GM12873 (cell line): ENCODE measurements at regions not wholly inside any gene's neighbourhood (a gene's known extent, or its start where the extent isn't known, plus 50 kb on each side); places are given as distances from the start of the nearest gene placed in this dataset.

Experiments used
- CTCF ChIP-seq: IDR thresholded peaks from 2 replicates; pipeline ENCODE4 v1.5.1; 2012; ENCODE audit warnings: low read depth, mild to moderate bottlenecking, moderate library complexity, low read length, control low read depth; ENCODE audit not compliant: insufficient read depth; ENCODE audit errors: missing control alignments

- TF ChIP-seq CTCF, result no peak
These were observed 176.6 kb upstream of the FREM1 start for GRCh38 chr9:15086778-15087324.

DNA sequence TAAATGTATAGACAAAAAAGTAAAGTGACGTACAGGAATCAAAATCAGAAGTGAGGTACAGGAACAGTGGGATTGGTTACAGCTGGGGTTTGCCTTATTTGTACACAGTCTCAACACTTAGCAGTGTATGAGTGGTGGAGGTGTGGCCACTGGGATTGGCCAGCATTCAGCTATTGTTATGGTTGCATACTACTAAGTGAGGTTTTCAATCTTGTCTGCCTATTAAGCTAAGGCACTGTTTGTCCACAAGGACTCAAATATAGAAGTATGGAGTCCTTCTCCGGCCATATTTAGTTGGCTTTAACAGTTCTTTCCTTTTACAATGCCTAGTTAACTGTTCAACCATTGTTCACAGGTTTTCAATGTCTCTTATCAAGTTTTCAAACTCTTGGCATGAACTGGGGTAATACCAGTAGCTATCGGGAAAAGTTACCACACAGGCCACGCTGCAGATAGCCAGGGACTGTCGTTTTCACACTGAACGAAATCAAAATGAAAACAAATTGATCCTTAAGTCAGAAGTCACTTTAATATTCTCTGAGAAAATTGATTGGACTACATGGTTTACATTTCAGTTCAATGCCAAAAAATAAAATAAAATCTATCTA is 176.0 kb upstream of the FREM1 start:
- TF ChIP-seq CTCF, result no peak

DNA sequence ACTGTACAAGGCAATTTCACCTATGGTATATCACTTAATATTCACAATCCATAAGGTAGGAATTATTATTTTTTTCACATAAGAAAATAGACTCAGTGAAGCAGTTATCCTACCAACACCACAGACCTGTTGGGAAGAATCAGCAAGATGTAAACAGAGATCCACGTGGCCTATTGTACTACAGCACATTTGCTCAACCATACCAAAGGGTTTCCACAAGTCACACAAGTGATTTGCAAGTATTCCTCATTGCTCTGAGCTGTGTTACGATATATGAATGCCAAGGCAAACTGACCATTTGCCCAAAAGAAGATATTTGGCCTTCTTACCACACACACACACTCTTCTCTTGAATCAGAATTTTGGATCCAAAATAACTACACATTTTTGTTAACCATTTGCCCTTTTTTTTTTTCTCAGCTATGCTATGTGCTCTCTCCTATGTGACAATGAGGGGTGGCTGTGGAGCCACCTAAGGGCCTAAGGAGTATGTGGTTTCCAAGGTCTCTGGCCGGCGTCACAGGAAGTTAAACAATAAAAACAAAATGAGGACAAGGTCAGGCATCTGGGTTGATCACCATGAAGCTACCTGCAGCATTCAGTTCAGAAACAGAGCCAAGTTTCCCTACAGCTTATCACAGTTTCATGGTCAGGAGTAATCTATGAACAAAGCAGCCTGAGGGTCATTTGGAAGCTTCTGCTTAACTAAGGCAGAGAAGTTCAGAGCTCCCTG is 171.0 kb upstream of the FREM1 start:
- no peak for TF ChIP-seq CTCF

DNA sequence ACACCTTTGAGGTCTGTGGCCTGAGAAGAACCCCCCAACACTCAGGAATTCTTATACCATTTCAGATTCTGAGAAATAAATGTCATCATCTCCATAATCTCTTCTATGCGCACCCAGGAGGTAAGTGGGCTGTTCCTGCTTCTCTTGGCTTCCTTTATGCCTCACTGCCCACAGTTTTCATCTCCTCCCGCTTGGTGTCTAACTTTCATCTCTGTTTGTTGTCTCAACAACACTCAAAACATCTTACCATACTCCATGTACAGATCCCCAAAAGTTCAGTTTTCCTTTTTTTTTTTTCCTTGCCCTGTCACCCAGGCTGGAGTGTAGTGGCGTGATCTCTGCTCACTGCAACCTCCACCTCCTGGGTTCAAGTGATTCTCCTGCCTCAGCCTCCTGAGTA is 170.2 kb upstream of the FREM1 start:
- no peak for TF ChIP-seq CTCF

- no peak for TF ChIP-seq CTCF
These were observed 169.8 kb upstream of the FREM1 start for GRCh38 chr9:15079989-15080388.

GRCh38 chr9:15077946-15078729 is 167.9 kb upstream of the FREM1 start:
- TF ChIP-seq CTCF, result no peak

DNA sequence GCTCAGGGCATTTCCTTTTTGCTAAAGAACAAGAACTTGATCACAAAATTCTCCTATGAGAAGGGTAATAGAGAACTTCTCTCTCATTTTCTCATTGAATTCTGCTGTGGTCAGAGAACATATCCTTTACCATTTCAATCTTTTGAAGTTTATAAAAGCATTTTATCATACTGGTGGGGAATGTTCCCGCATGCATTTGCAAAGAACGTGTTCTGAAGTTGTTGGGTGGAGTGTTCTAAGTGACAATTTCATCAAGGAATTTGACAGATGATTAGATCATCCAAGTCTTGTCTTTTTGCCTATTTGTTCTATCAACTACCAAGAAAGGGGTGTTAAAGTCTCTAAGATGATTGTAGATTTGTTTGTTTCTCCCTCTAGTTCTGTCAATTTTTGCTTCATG is 163.4 kb upstream of the FREM1 start:
- no peak for TF ChIP-seq CTCF
